ENCODE measurements at regions not wholly inside any gene's neighbourhood (a gene's known extent, or its start where the extent isn't known, plus 50 kb on each side); places are given as distances from the start of the nearest gene placed in this dataset.

GRCh38 chr5:107100121-107100520 lies 570.6 kb downstream of the EFNA5 start:
- H3K4me1 ChIP-seq (ENCODE audit: control insufficient read depth, insufficient read depth, low read length) = no peaks in the 10 kb centered on the region
- no peak overlapping the region for H3K27ac ChIP-seq (ENCODE audit: extremely low read depth, low read depth, low read length)
- no peak overlapping the region for H3K4me3 ChIP-seq (ENCODE audit: low read depth, low read length)
- TF ChIP-seq ZNF701 (tag by site-specific recombination; IDR thresholded peaks at IDR 0.05) (no peak), ZNF426 (tag by site-specific recombination; IDR thresholded peaks at IDR 0.05) (no peak)
- POLR2A ChIA-PET = no interaction called here
- CTCF ChIA-PET = no interaction called here
- no peaks in the 10 kb centered on the region for H3K36me3 ChIP-seq (ENCODE audit: control insufficient read depth in 2 of 2, insufficient read depth in 1 of 2, low read length in 2 of 2)
- no peaks in the 10 kb centered on the region for H3K9me3 ChIP-seq (ENCODE audit: control insufficient read depth, insufficient read depth, low read depth, low read length)

DNA sequence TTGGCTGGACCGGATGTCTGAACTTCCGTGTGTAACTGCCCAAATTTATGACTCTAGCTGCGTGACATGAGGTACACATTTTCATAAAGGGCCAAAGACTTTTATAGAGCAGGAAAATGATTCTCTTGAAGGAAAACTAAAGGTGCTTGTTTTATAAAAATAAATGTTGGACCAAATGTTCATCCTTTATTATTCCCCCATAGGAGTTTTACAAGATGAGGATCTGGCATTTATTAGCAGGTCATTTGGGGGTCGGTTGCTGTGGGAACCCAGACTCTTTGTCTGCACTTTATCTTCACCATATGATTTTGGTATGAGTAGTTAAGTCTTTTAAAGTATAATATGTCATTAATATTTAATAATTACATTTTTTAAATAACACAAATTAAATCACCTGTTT lies 571.2 kb downstream of the EFNA5 start:
- Histone ChIP-seq H3K4me1 (ENCODE audit: control insufficient read depth, insufficient read depth, low read length) (no peaks in the 10 kb centered on the region), H3K4me3 (ENCODE audit: low read depth, low read length) (no peak overlapping the region), H3K27ac (ENCODE audit: extremely low read depth, low read depth, low read length) (no peak overlapping the region), H3K9me3 (ENCODE audit: control insufficient read depth, insufficient read depth, low read depth, low read length) (no peaks in the 10 kb centered on the region), H3K36me3 (ENCODE audit: control insufficient read depth in 2 of 2, insufficient read depth in 1 of 2, low read length in 2 of 2) (no peaks in the 10 kb centered on the region)
- ChIA-PET POLR2A (no interaction called here), CTCF (no interaction called here)
- no peak for TF ChIP-seq ZNF248 (tag by site-specific recombination; IDR thresholded peaks at IDR 0.05)
- TF ChIP-seq PRDM4 (tag by site-specific recombination; IDR thresholded peaks at IDR 0.05) = no peak
- no peak for TF ChIP-seq ZNF707 (tag by site-specific recombination; IDR thresholded peaks at IDR 0.05)
- no peak for TF ChIP-seq TRIM28 (IDR thresholded peaks at IDR 0.05; ENCODE audit: borderline replicate concordance, low read length)
- no peak for TF ChIP-seq ZNF560 (tag by site-specific recombination; IDR thresholded peaks at IDR 0.05; ENCODE audit: borderline replicate concordance)
- TF ChIP-seq ZNF24 (tag by site-specific recombination; IDR thresholded peaks at IDR 0.05) = no peak
- TF ChIP-seq ZNF473 (tag by site-specific recombination; IDR thresholded peaks at IDR 0.05) = no peak
- no peak for TF ChIP-seq ZNF280C (tag by site-specific recombination; IDR thresholded peaks at IDR 0.05)
- TF ChIP-seq SCRT1 (tag by site-specific recombination; IDR thresholded peaks at IDR 0.05; ENCODE audit: borderline replicate concordance) = no peak
- no peak for TF ChIP-seq ZNF18 (tag by site-specific recombination; IDR thresholded peaks at IDR 0.05)
- TF ChIP-seq YY1 (tag by site-specific recombination; IDR thresholded peaks at IDR 0.05) = no peak
- no peak for TF ChIP-seq ZXDB (tag by site-specific recombination; IDR thresholded peaks at IDR 0.05)
- no peak for TF ChIP-seq ZNF664 (tag by site-specific recombination; IDR thresholded peaks at IDR 0.05)
- TF ChIP-seq, protein P1, sequence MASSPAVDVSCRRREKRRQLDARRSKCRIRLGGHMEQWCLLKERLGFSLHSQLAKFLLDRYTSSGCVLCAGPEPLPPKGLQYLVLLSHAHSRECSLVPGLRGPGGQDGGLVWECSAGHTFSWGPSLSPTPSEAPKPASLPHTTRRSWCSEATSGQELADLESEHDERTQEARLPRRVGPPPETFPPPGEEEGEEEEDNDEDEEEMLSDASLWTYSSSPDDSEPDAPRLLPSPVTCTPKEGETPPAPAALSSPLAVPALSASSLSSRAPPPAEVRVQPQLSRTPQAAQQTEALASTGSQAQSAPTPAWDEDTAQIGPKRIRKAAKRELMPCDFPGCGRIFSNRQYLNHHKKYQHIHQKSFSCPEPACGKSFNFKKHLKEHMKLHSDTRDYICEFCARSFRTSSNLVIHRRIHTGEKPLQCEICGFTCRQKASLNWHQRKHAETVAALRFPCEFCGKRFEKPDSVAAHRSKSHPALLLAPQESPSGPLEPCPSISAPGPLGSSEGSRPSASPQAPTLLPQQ (tag by site-specific recombination; IDR thresholded peaks at IDR 0.05) = no peak
- no peak for TF ChIP-seq ZNF133 (tag by site-specific recombination; IDR thresholded peaks at IDR 0.05)
- TF ChIP-seq, protein P2, sequence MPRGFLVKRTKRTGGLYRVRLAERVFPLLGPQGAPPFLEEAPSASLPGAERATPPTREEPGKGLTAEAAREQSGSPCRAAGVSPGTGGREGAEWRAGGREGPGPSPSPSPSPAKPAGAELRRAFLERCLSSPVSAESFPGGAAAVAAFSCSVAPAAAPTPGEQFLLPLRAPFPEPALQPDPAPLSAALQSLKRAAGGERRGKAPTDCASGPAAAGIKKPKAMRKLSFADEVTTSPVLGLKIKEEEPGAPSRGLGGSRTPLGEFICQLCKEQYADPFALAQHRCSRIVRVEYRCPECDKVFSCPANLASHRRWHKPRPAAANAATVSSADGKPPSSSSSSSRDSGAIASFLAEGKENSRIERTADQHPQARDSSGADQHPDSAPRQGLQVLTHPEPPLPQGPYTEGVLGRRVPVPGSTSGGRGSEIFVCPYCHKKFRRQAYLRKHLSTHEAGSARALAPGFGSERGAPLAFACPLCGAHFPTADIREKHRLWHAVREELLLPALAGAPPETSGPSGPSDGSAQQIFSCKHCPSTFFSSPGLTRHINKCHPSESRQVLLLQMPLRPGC (tag by site-specific recombination; IDR thresholded peaks at IDR 0.05) = no peak
- TF ChIP-seq ZNF544 (tag by site-specific recombination; IDR thresholded peaks at IDR 0.05) = no peak
- TF ChIP-seq ZNF391 (tag by site-specific recombination; IDR thresholded peaks at IDR 0.05; ENCODE audit: borderline replicate concordance, low read depth) = no peak
- TF ChIP-seq TCF7L2 (IDR thresholded peaks at IDR 0.05; ENCODE audit: borderline replicate concordance, low read depth, low read length) = no peak
- no peak for TF ChIP-seq ZNF426 (tag by site-specific recombination; IDR thresholded peaks at IDR 0.05)

All from HEK293 (cell line).